ENCODE measurements at regions not wholly inside any gene's neighbourhood (a gene's known extent, or its start where the extent isn't known, plus 50 kb on each side); places are given as distances from the start of the nearest gene placed in this dataset.

GRCh38 chr13:44711706-44712105 is 135.6 kb upstream of the TSC22D1 start:
- no peak overlapping the region for H3K14ac ChIP-seq (ENCODE audit: insufficient read length)
- H3K79me1 ChIP-seq (ENCODE audit: low read depth, low read length): no peaks in the 10 kb centered on the region
- no peak overlapping the region for H2BK120ac ChIP-seq (replicated peaks; ENCODE audit: low read depth, low read length)
- H2AK5ac ChIP-seq (ENCODE audit: low read depth, low read length): no peak overlapping the region
- POLR2A ChIA-PET (ENCODE audit: partially characterized antibody): no interaction called here
- H3K9me3 ChIP-seq (ENCODE audit: insufficient read depth in 2 of 2, low read depth in 1 of 2, low read length in 1 of 2): no peaks in the 10 kb centered on the region; a peak in 1 of 4 replicates
- H2AFZ ChIP-seq (ENCODE audit: low read length): no peak overlapping the region
- H3K23ac ChIP-seq (ENCODE audit: insufficient read length): no peak overlapping the region
- 93% methylated on average over 1 of the region's 1 CpG; no CpG with 5 or more reads in 1 of the 2 experiments for WGBS, 2 experiments (ENCODE audit: extremely low coverage in 1 of 2, insufficient coverage in 1 of 2, insufficient read length in 1 of 2, insufficient replicate concordance in 2 of 2, low coverage in 1 of 2, low lambda C conversion rate in 2 of 2, missing lambda C conversion rate in 1 of 2)
- no peaks in the 10 kb centered on the region for H3K4me1 ChIP-seq (replicated peaks in 1 of 4; ENCODE audit: control insufficient read depth in 3 of 4, insufficient read depth in 4 of 4, low read length in 3 of 4)
- DNase-seq (ENCODE audit: low read depth in 1 of 2, low spot score in 2 of 2) (no peak), FAIRE-seq (no peak)
- H3K79me2 ChIP-seq (ENCODE audit: control insufficient read depth in 1 of 2, insufficient read depth in 2 of 2, low read length in 2 of 2): no peaks in the 10 kb centered on the region
- CTCF ChIA-PET (ENCODE audit: partially characterized antibody): interaction anchor here (0.7 to 1.2 kb wide), 3 partner anchors 23 to 34 kb away, joined by 3 read pairs; no protein-coding TSS in a partner anchor
- H4K20me1 ChIP-seq (replicated peaks in 1 of 2; ENCODE audit: control insufficient read depth in 1 of 2, insufficient read depth in 2 of 2, low read length in 2 of 2): no peaks in the 10 kb centered on the region
- no peak overlapping the region for H4K5ac ChIP-seq (ENCODE audit: insufficient read length, low read depth, low read length)
- H4K8ac ChIP-seq (ENCODE audit: extremely low read depth, insufficient read depth, low read length): no peak overlapping the region
- no peak overlapping the region for H2BK5ac ChIP-seq (ENCODE audit: low read depth, low read length)
- H3K36me3 ChIP-seq (ENCODE audit: control insufficient read depth in 2 of 4, insufficient read depth in 4 of 4, low read length in 3 of 4): no peaks in the 10 kb centered on the region
- H3K56ac ChIP-seq (replicated peaks; ENCODE audit: insufficient read length, low read depth, low read length): no peak overlapping the region
- no peak overlapping the region for H3K4me3 ChIP-seq (ENCODE audit: extremely low read depth in 1 of 4, insufficient read depth in 2 of 4, low read depth in 3 of 4, low read length in 4 of 4)
- H3K4me2 ChIP-seq (ENCODE audit: insufficient read depth in 1 of 2, low read depth in 2 of 2, low read length in 2 of 2): no peak overlapping the region
- H3K23me2 ChIP-seq (ENCODE audit: low read depth, low read length): no peaks in the 10 kb centered on the region
- no peak overlapping the region for H3K9ac ChIP-seq (replicated peaks in 1 of 4; ENCODE audit: extremely low read depth in 1 of 4, low read depth in 3 of 4, low read length in 3 of 4)
- H3K27ac ChIP-seq (ENCODE audit: low read depth, low read length): no peak overlapping the region
- H4K91ac ChIP-seq (replicated peaks; ENCODE audit: insufficient read length, low read length): no peak overlapping the region
- H2BK20ac ChIP-seq (ENCODE audit: low read length): no peak overlapping the region
- no peaks in the 10 kb centered on the region for H3K27me3 ChIP-seq (replicated peaks in 1 of 4; ENCODE audit: control insufficient read depth in 3 of 4, extremely low read depth in 1 of 4, insufficient read depth in 3 of 4, low read length in 3 of 4)
- H3K4ac ChIP-seq (replicated peaks; ENCODE audit: insufficient read length, low read depth, low read length): no peak overlapping the region
- no peak overlapping the region for H2BK12ac ChIP-seq (ENCODE audit: low read depth, low read length)
- H2BK15ac ChIP-seq (ENCODE audit: low read length): no peak overlapping the region
- no peak overlapping the region for H3K18ac ChIP-seq (ENCODE audit: extremely low read depth, low read length)
- TF ChIP-seq SIRT6 (IDR thresholded peaks at IDR 0.05; ENCODE audit: low read length): no peak
- TF ChIP-seq BACH1 (IDR thresholded peaks at IDR 0.05; ENCODE audit: low read length): no peak
- no peak for TF ChIP-seq RXRA (IDR thresholded peaks at IDR 0.05; ENCODE audit: insufficient read depth, low read depth, low read length)
- TF ChIP-seq USF2 (IDR thresholded peaks at IDR 0.05; ENCODE audit: low read length): no peak
- no peak for TF ChIP-seq HDAC6 (IDR thresholded peaks at IDR 0.05; ENCODE audit: low read depth, low read length)
- TF ChIP-seq TEAD4 (IDR thresholded peaks at IDR 0.05; ENCODE audit: low read depth, low read length): no peak
- TF ChIP-seq EZH2 (IDR thresholded peaks at IDR 0.05; ENCODE audit: low read depth, low read length, severe bottlenecking): no peak
